Esophagus squamous epithelium (tissue), 5 donors: ENCODE measurements at regions not wholly inside any gene's neighbourhood (a gene's known extent, or its start where the extent isn't known, plus 50 kb on each side); places are given as distances from the start of the nearest gene placed in this dataset.

Experiments used
- DNase-seq: peaks from one replicate; lab custom pipeline; 2025; lab: John Stamatoyannopoulos, UW
- H3K27ac ChIP-seq, 4 donors: fragments of 200-600 bp; sonication (generic); one replicate each; pipeline ENCODE4 v1.5.1; 2016 to 2019; ENCODE audit warnings: mild to moderate bottlenecking in 1 of 4
- H3K27me3 ChIP-seq, 4 donors: fragments of 200-600 bp; sonication (generic); 1 replicate in 3 of 4; 2 replicates in 1 of 4; pipeline versions ENCODE4 v1.5.1 to v1.6.0; 2017 to 2021; ENCODE audit warnings: antibody characterized with exemption in 1 of 4
- H3K36me3 ChIP-seq, 3 donors: fragments of 200-600 bp; sonication (generic); one replicate each; pipeline ENCODE4 v1.5.1; 2016 to 2019
- H3K4me1 ChIP-seq, 3 donors: fragments of 200-600 bp; sonication (generic); one replicate each; pipeline ENCODE4 v1.5.1; 2017 to 2019
- H3K4me3 ChIP-seq, 4 donors: fragments of 200-600 bp; sonication (generic); 1 replicate in 3 of 4; 2 replicates in 1 of 4; pipeline ENCODE4 v1.5.1; 2016 to 2019; ENCODE audit warnings: mild to moderate bottlenecking in 2 of 4, moderate library complexity in 1 of 4
- H3K9me3 ChIP-seq, 3 donors: fragments of 200-600 bp; sonication (generic); one replicate each; pipeline ENCODE4 v1.5.1; 2016 to 2019
- POLR2A ChIP-seq, 4 donors: fragments of 450-650 bp; IDR thresholded peaks; one replicate each; pipeline ENCODE4 v1.6.1; 2017; ENCODE audit warnings: antibody characterized with exemption in 4 of 4, mild to moderate bottlenecking in 4 of 4, moderate library complexity in 3 of 4
- WGBS, 2 donors: methylation state at CpG; one replicate each; pipeline ENCODE4 v1.1.5; 2018; 5-methylcytosine and 5-hydroxymethylcytosine counted together
- intact Hi-C: fragments of 100-400 bp; cut with DNase I; formaldehyde crosslinking; loops from one replicate; pipeline ENCODE4 v1.15.0; 2022
- TF ChIP-seq, protein P1 (sequence below), 6 experiments: fragments of 450-650 bp in 4 of 6; fragments of 200-600 bp in 2 of 6; sonication (generic) in 2 of 6; IDR thresholded peaks; one replicate each; pipeline ENCODE4 v1.5.1; 2016 to 2019; ENCODE audit warnings: antibody characterized with exemption in 6 of 6, mild to moderate bottlenecking in 4 of 6, moderate library complexity in 4 of 6
- donor health status: DM: yes; HTN: yes; CAD: no.

- TF ChIP-seq, protein P1, sequence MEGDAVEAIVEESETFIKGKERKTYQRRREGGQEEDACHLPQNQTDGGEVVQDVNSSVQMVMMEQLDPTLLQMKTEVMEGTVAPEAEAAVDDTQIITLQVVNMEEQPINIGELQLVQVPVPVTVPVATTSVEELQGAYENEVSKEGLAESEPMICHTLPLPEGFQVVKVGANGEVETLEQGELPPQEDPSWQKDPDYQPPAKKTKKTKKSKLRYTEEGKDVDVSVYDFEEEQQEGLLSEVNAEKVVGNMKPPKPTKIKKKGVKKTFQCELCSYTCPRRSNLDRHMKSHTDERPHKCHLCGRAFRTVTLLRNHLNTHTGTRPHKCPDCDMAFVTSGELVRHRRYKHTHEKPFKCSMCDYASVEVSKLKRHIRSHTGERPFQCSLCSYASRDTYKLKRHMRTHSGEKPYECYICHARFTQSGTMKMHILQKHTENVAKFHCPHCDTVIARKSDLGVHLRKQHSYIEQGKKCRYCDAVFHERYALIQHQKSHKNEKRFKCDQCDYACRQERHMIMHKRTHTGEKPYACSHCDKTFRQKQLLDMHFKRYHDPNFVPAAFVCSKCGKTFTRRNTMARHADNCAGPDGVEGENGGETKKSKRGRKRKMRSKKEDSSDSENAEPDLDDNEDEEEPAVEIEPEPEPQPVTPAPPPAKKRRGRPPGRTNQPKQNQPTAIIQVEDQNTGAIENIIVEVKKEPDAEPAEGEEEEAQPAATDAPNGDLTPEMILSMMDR (IDR thresholded peaks at IDR 0.05) = no peak
- TF ChIP-seq POLR2A (IDR thresholded peaks at IDR 0.05) = no peak
- no peak for DNase-seq
- H3K27ac ChIP-seq = no peak overlapping the region
- H3K4me3 ChIP-seq = no peak overlapping the region
- H3K27me3 ChIP-seq = no peaks in the 10 kb centered on the region
- intact Hi-C loops = no loop called here
- H3K36me3 ChIP-seq = no peaks in the 10 kb centered on the region
- no peaks in the 10 kb centered on the region for H3K4me1 ChIP-seq
- H3K9me3 ChIP-seq = no peaks in the 10 kb centered on the region
- 75 to 76% methylated on average over 4 of the region's 4 CpGs for WGBS, 2 donors
These were observed 1203.5 kb downstream of the PCDH7 start for GRCh38 chr4:31923634-31924033.

- H3K27ac ChIP-seq = no peak overlapping the region
- intact Hi-C loops = no loop called here
- 40 to 59% methylated on average over 1 of the region's 1 CpG for WGBS, 2 donors
- DNase-seq = no peak
- no peaks in the 10 kb centered on the region for H3K36me3 ChIP-seq
- TF ChIP-seq, protein P1 (IDR thresholded peaks at IDR 0.05) = no peak
- no peak for TF ChIP-seq POLR2A (IDR thresholded peaks at IDR 0.05)
- no peaks in the 10 kb centered on the region for H3K9me3 ChIP-seq
- no peaks in the 10 kb centered on the region for H3K27me3 ChIP-seq
- no peaks in the 10 kb centered on the region for H3K4me1 ChIP-seq
- no peak overlapping the region for H3K4me3 ChIP-seq
These were observed 1209.6 kb downstream of the PCDH7 start for GRCh38 chr4:31929676-31930345.

GRCh38 chr4:31946456-31946855 lies 1226.3 kb downstream of the PCDH7 start:
- no peaks in the 10 kb centered on the region for H3K9me3 ChIP-seq
- no peak for TF ChIP-seq POLR2A (IDR thresholded peaks at IDR 0.05)
- TF ChIP-seq, protein P1 (IDR thresholded peaks at IDR 0.05) = no peak
- intact Hi-C loops = no loop called here
- H3K27me3 ChIP-seq = no peaks in the 10 kb centered on the region
- 36% methylated on average over 2 of the region's 3 CpGs for WGBS, 2 donors
- H3K4me1 ChIP-seq = no peaks in the 10 kb centered on the region
- H3K36me3 ChIP-seq = no peaks in the 10 kb centered on the region
- H3K27ac ChIP-seq = no peak overlapping the region
- H3K4me3 ChIP-seq = no peak overlapping the region
- DNase-seq = no peak

GRCh38 chr4:31947101-31947500 lies 1226.9 kb downstream of the PCDH7 start:
- Histone ChIP-seq H3K27me3 (no peaks in the 10 kb centered on the region), H3K27ac (no peak overlapping the region), H3K36me3 (no peaks in the 10 kb centered on the region), H3K9me3 (no peaks in the 10 kb centered on the region), H3K4me3 (no peak overlapping the region), H3K4me1 (no peaks in the 10 kb centered on the region)
- no peak for TF ChIP-seq POLR2A (IDR thresholded peaks at IDR 0.05)
- TF ChIP-seq, protein P1 (IDR thresholded peaks at IDR 0.05) = no peak
- DNase-seq = no peak
- intact Hi-C loops = no loop called here
- WGBS, 2 donors = 54 to 73% methylated on average over 1 of the region's 1 CpG

- TF ChIP-seq, protein P1 (IDR thresholded peaks at IDR 0.05) = no peak
- no peak for TF ChIP-seq POLR2A (IDR thresholded peaks at IDR 0.05)
- DNase-seq = no peak
- 56 to 64% methylated on average over 5 of the region's 5 CpGs for WGBS, 2 donors
These were observed 1228.9 kb downstream of the PCDH7 start for GRCh38 chr4:31949045-31949444.

More at GRCh38 chr4:31949045-31949444, 1228.9 kb downstream of the PCDH7 start:
- H3K4me1 ChIP-seq = no peaks in the 10 kb centered on the region
- no peaks in the 10 kb centered on the region for H3K9me3 ChIP-seq
- no peaks in the 10 kb centered on the region for H3K36me3 ChIP-seq
- intact Hi-C loops = no loop called here
- H3K27me3 ChIP-seq = no peaks in the 10 kb centered on the region
- H3K4me3 ChIP-seq = no peak overlapping the region
- H3K27ac ChIP-seq = no peak overlapping the region
